Mucosa of stomach (tissue), 1 donor: ENCODE measurements at regions not wholly inside any gene's neighbourhood (a gene's known extent, or its start where the extent isn't known, plus 50 kb on each side); places are given as distances from the start of the nearest gene placed in this dataset.

ENCODE experiments used
- H3K27me3 ChIP-seq: one replicate; pipeline ENCODE4 v1.7.0; 2013; ENCODE audit warnings: mild to moderate bottlenecking, low read length; ENCODE audit not compliant: control insufficient read depth, insufficient read depth
- H3K36me3 ChIP-seq: one replicate; pipeline ENCODE4 v1.7.0; 2013; ENCODE audit warnings: low read length; ENCODE audit not compliant: control insufficient read depth, insufficient read depth
- H3K4me1 ChIP-seq: one replicate; pipeline ENCODE4 v1.7.0; 2013; ENCODE audit warnings: mild to moderate bottlenecking, low read length; ENCODE audit not compliant: control insufficient read depth, insufficient read depth
- H3K4me3 ChIP-seq: one replicate; pipeline ENCODE4 v1.7.0; 2013; ENCODE audit warnings: low read length
- H3K9ac ChIP-seq: one replicate; pipeline ENCODE4 v1.7.0; 2013; ENCODE audit warnings: mild to moderate bottlenecking, low read length, moderate library complexity
- H3K9me3 ChIP-seq: one replicate; pipeline ENCODE4 v1.7.0; 2013; ENCODE audit warnings: mild to moderate bottlenecking, low read length, moderate library complexity; ENCODE audit not compliant: control insufficient read depth
- donor health status: Pancreatic carcinoma.

DNA sequence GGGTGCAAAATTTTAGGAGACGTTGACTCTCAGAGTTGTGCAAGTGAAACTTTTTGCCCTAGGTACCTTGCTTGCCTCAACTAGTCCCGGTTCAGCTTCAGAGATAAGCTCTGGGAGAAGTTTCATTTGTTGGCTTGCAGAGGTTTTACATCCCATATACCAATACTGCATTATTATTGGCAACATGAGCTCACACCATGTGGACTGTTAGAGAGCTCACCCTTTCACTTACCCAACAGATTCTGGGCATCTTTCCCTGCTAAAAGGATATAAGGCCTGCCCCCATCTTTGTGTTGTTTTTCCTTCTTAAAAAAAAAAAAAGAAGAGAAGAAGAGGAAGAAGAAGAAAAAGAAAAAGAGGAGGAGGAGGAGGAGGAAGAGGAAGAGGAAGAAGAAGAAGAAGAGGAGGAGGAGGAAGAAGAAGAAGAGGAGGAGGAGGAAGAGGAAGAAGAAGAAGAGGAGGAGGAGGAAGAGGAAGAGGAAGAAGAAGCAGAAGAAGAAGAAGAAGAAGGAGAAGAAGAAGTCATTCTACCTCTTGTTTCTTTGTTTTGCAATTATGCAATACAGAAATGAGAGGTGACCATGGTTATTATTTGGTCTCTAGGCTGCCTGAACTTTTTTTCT lies 292.6 kb upstream of the IRX3 start:
- Histone ChIP-seq H3K4me3 (no peak overlapping the region), H3K36me3 (no peaks in the 10 kb centered on the region), H3K9ac (no peak overlapping the region), H3K27me3 (peaks cover 6% of the 10 kb centered on the region), H3K4me1 (no peaks in the 10 kb centered on the region), H3K9me3 (no peaks in the 10 kb centered on the region)

DNA sequence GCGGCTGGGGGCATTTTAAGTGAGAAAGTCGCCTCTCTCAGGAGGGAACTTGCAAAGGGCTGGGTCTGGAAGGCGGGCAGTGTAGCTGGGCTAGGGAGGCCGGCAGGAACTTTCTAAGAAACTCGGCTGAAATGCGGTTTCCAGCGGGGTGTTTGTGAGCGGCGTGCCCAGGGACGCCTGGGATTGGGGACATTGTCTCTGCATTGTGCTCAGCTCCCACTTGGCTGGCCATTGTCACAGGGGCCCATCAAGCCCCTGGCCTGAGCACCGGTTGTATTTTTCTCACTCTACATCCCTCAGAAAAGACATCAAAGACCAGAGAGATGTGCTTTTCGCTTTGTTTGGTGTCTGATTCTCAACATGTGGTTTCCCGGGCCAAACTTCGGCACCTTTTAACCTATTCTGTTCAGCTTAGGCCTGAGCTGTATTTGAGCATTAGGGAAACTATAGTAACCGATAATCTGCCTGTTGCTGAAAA lies 291.1 kb upstream of the IRX3 start:
- Histone ChIP-seq H3K27me3 (peaks cover 6% of the 10 kb centered on the region), H3K9me3 (no peaks in the 10 kb centered on the region), H3K36me3 (no peaks in the 10 kb centered on the region), H3K9ac (no peak overlapping the region), H3K4me3 (no peak overlapping the region), H3K4me1 (no peaks in the 10 kb centered on the region)

DNA sequence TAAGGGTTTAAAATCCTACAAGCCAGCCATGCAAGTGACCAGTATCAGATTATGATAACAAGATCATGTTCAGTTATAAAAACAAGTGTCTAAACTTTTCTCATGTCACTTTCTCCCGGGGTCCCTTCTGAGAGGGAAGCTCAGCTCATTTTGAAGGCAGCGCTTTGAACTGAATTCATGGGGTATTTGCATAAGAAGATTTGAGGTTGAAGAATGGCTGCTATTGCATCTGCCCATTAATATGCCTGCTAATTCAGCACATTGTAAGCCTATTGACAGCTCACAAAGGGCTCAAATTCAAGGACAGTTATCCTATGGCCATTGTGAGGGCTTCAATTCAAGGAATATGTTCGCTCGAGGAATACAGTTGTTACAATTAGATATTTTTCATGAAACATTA lies 290.2 kb upstream of the IRX3 start:
- Histone ChIP-seq H3K4me3 (no peak overlapping the region), H3K36me3 (no peaks in the 10 kb centered on the region), H3K9me3 (no peaks in the 10 kb centered on the region), H3K27me3 (peaks cover 6% of the 10 kb centered on the region), H3K9ac (no peak overlapping the region), H3K4me1 (no peaks in the 10 kb centered on the region)

DNA sequence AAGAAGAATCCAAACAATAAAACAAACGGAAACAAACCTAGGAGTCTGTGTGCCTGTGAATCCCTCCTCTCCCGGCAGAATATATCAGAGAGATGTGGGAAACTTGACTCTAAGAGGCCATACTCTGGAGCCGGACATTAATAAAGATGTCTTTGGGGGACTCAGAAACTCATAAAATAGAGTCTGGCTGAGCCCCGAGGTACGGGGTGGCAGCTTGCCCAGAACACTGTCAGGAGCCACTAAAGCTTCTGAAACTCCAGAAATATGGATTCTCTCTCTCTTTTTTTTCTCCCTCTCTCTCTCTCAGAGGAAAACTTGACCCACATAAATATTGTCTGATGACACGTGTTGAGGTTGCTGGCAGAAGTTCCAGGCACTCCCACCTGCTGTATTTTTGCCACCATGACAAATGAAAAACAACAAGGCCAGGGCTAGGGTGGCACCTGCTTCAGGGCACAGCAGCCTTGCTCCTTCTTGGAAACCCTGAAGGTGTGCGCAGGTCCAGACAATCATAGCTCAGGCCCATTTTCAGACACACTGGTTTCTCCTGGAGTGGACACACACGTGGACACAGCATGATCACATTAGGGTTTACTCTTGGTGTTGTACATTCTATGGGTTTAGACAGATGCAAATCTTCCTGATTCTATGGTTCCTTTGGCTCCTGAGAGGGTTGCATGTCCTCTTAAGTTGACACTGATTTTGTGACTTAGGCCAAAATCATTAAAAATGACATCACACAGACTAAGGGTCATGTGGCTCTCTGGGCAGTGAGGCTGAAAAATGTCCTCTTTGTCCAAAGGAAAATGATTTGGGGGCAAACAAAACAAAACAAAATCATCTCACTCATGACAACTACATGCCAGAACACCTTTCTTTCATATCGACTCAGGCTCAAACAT lies 282.6 kb upstream of the IRX3 start:
- H3K4me3 ChIP-seq = no peak overlapping the region
- no peaks in the 10 kb centered on the region for H3K27me3 ChIP-seq
- no peaks in the 10 kb centered on the region for H3K9me3 ChIP-seq
- no peaks in the 10 kb centered on the region for H3K36me3 ChIP-seq
- no peaks in the 10 kb centered on the region for H3K4me1 ChIP-seq
- H3K9ac ChIP-seq = no peak overlapping the region

DNA sequence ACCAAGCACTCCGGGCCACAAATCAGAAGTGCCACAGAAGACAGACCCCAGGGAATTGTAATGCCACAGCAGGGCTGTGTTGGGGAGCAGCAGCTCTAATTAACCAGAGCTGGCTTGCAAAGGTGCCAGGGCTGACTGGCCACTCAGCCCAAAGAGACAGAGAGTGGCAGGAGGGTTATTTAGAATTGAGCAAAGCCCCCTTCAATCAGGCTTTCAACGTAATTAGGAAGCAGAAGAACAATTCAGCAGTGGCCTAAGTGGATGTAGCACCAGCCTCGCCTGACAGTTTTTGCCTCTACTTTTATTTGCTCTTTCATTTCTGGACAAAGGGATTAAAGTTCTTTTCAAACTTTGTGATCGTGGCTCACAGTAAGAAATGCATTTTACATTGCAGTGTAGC lies 278.3 kb upstream of the IRX3 start:
- Histone ChIP-seq H3K4me3 (no peak overlapping the region), H3K9ac (no peak overlapping the region), H3K27me3 (no peaks in the 10 kb centered on the region), H3K4me1 (no peaks in the 10 kb centered on the region), H3K9me3 (no peaks in the 10 kb centered on the region), H3K36me3 (no peaks in the 10 kb centered on the region)

DNA sequence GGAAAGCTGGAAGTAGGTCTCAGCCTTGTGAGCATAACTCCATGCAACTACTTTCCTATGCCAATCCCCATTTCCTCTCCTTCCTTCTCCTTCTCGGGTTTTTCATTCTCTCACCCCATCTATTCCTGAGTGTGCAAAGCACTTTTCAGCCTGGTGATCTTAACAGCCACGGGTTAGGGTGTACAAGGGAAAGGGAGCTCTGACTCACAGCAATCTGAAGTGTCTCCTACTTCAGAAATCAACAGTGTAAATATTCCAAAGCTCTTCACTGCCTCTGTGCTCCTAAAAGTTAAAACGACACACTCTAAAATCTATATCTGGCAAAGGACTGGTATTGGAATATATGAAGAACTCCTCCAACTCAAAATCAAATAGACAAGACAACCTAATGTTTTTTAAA lies 268.0 kb upstream of the IRX3 start:
- H3K4me1 ChIP-seq = no peaks in the 10 kb centered on the region
- H3K36me3 ChIP-seq = no peaks in the 10 kb centered on the region
- H3K4me3 ChIP-seq = no peak overlapping the region
- H3K9me3 ChIP-seq = no peaks in the 10 kb centered on the region
- peaks cover 6% of the 10 kb centered on the region for H3K27me3 ChIP-seq
- no peak overlapping the region for H3K9ac ChIP-seq

DNA sequence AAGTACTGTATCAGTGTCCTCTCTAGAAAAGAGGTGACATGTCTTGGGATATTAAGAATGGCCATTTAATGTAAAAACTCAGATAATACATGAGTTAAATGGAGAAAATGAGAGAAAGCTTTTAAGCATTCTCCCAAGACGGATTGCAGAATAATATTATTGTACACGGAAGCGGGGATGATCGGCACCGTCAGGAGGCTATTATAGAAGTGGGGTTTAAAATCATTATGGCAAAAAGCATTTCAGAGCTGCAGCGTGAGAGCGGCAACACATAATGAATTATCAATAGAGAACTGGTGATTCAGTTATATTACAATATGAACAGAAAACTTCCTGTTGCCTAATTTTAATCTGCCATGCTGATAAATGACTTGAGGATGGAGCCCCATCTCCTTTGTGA lies 261.7 kb upstream of the IRX3 start:
- H3K27me3 ChIP-seq = peaks cover 13% of the 10 kb centered on the region
- H3K4me3 ChIP-seq = no peak overlapping the region
- H3K9me3 ChIP-seq = no peaks in the 10 kb centered on the region
- H3K9ac ChIP-seq = no peak overlapping the region
- no peaks in the 10 kb centered on the region for H3K4me1 ChIP-seq
- no peaks in the 10 kb centered on the region for H3K36me3 ChIP-seq

DNA sequence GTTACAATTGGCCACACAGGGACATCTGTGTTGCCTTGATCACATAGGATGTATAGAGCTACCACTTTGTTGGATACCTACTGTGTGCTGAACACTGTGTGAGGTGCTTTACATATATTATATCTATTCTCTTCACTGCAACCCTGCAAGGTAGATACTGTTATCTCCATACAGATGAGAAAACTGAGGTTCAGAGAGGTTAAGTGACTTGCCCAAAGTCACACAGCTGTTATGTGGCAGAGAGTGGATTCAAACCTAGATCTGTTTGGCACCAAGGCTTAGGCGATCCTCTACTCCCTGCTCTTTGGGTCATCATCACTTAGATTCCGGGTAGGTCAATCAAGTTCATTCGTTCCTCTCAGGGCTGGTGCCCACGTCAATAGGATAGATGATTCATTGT lies 260.5 kb upstream of the IRX3 start:
- no peaks in the 10 kb centered on the region for H3K36me3 ChIP-seq

DNA sequence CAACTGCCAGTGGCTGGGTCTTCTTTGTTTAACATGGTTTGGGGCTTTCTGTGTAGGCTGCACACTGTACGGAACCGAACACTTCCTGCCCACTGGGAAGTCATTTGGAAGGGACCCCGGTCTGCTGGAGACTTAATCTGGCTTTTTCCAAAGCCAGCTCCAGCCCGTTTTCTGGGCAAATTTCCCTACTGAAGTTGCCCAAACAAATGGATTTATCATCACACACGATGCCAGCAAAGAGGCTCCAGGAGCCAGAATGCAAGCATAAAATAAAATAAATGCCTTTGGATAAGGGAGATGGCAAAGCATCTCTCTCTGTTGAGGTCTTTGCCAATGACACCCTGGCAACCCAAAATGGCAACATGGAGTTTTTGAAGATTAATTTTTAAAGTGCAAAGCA lies 259.9 kb upstream of the IRX3 start:
- Histone ChIP-seq H3K9ac (no peak overlapping the region), H3K36me3 (no peaks in the 10 kb centered on the region), H3K9me3 (no peaks in the 10 kb centered on the region), H3K4me1 (no peaks in the 10 kb centered on the region), H3K27me3 (peaks cover 10% of the 10 kb centered on the region), H3K4me3 (no peak overlapping the region)

More for the DNA sequence above, 260.5 kb upstream of the IRX3 start:
- H3K4me1 ChIP-seq = no peaks in the 10 kb centered on the region
- H3K9me3 ChIP-seq = no peaks in the 10 kb centered on the region
- no peak overlapping the region for H3K9ac ChIP-seq
- no peak overlapping the region for H3K4me3 ChIP-seq
- peaks cover 10% of the 10 kb centered on the region for H3K27me3 ChIP-seq

DNA sequence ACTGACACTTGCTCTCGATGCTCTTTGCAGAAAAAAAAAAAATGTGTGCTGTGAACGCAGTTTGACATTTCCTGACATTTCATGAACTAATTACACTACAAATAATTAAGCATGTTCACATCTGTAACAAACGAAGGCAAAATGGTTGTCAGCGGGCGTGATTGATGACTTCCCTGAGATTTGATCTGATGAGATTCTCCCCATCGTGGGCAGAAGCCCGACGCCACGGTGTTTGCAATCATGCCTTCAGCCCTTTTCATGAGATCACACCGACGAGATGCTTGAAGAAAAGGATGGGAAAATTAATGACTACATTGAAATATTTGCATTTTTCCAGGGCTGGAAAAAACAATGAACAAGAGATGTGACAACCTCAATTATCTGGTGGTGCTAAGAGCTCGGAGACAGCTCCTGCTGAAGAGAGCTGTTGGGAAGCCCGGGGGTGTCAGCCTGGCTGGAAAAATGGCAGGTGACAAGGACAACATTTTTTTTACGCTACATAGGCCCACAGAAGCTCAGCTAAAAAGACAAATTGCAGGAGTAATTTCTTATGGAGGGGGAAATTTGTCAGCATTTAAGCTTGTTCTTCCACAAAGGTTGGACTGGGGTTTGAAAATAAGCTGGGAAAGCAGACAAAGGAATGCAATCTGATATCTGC lies 259.4 kb upstream of the IRX3 start:
- peaks cover 10% of the 10 kb centered on the region for H3K27me3 ChIP-seq
- H3K36me3 ChIP-seq = no peaks in the 10 kb centered on the region
- no peak overlapping the region for H3K9ac ChIP-seq
- H3K4me3 ChIP-seq = no peak overlapping the region
- H3K9me3 ChIP-seq = no peaks in the 10 kb centered on the region
- H3K4me1 ChIP-seq = no peaks in the 10 kb centered on the region

DNA sequence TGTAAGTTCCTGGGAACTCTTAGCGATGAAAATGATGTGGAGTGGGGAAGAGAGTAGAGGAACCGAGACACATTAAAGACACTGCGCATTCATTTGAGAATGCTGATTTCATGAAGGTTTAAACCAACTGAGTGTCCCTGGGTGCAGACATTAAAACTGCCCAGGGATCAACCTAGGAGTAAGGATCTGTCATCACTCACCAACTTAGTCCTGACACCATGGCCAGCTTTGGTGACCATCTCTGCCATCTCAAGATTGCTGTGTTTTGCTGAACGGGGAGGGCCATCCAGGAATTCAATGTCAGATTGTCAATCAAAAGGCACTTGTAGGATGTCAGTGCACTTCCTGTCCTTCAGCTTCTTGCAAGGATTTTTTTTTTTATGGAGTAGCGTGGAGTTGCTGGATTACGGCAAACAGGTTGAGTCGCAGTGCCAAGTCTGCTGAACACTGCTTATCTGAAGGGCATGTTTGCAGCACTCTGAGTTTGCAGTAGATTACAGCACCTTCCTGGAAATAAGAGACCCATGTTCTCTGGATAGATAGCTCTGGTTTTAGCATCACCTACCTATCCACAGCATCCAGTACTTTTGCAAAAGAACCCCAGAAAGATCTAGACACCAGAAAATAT lies 258.1 kb upstream of the IRX3 start:
- no peaks in the 10 kb centered on the region for H3K36me3 ChIP-seq
- no peak overlapping the region for H3K9ac ChIP-seq
- H3K4me3 ChIP-seq = no peak overlapping the region
- peaks cover 10% of the 10 kb centered on the region for H3K27me3 ChIP-seq
- no peaks in the 10 kb centered on the region for H3K4me1 ChIP-seq
- H3K9me3 ChIP-seq = no peaks in the 10 kb centered on the region
